Psoas muscle (tissue), 7 donors: ENCODE measurements at regions not wholly inside any gene's neighbourhood (a gene's known extent, or its start where the extent isn't known, plus 50 kb on each side); places are given as distances from the start of the nearest gene placed in this dataset.
"Not testable (repeated sequence)": the region's sequence is repeated elsewhere in the genome, so short reads cannot be mapped to it uniquely, and the experiment has no call there.

Source experiments
- ATAC-seq, 4 donors: fragments of 200-7000 bp; cut with Tn5 transposase; one replicate each; pipeline ENCODE4 v1.9.1; 2020; ENCODE audit warnings: moderate library complexity in 3 of 4, mild to moderate bottlenecking in 2 of 4
- DNase-seq, 2 donors: peaks; one replicate each; pipeline ENCODE4 v3.0.0-alpha.2; 2020
- H3K27ac ChIP-seq: fragments of 200-600 bp; one replicate; pipeline ENCODE4 v1.8.0; 2022
- H3K27me3 ChIP-seq, 3 donors: fragments of 200-600 bp in 1 of 3; one replicate each; pipeline versions ENCODE4 v1.6.1 to v1.8.0; 2013 to 2022; ENCODE audit warnings: low read length in 2 of 3, mild to moderate bottlenecking in 2 of 3, moderate library complexity in 1 of 3; ENCODE audit not compliant: insufficient read depth in 3 of 3
- H3K36me3 ChIP-seq, 2 donors: fragments of 200-600 bp in 1 of 2; one replicate each; pipeline versions ENCODE4 v1.6.1 to v1.8.0; 2013 to 2022; ENCODE audit warnings: low read depth in 1 of 2, mild to moderate bottlenecking in 1 of 2, moderate library complexity in 1 of 2; ENCODE audit not compliant: insufficient read depth in 1 of 2
- H3K4me1 ChIP-seq: fragments of 200-600 bp; one replicate; pipeline ENCODE4 v1.8.0; 2022
- H3K4me3 ChIP-seq: fragments of 200-600 bp; one replicate; pipeline ENCODE4 v1.8.0; 2022; ENCODE audit warnings: mild to moderate bottlenecking
- H3K9me3 ChIP-seq: fragments of 200-600 bp; one replicate; pipeline ENCODE4 v1.8.0; 2022
- WGBS, 3 donors: extraction: QIAGEN DNeasy Blood & Tissue Kit; methylation state at CpG; one replicate each; pipeline versions ENCODE4 v1.1.6 to v1.1.7; 2013; 5-methylcytosine and 5-hydroxymethylcytosine counted together
- intact Hi-C, 2 donors: fragments of 100-400 bp; cut with DNase I; formaldehyde crosslinking; loops; one replicate each; pipeline versions ENCODE4 v1.11.0 to v1.14.2; 2022
- TF ChIP-seq, protein P1 (sequence below): fragments of 200-600 bp; IDR thresholded peaks from one replicate; pipeline ENCODE4 v1.8.0; 2022; ENCODE audit warnings: antibody characterized with exemption
- donor health status: healthy with polysubstance abuse.
- donor health status: DM: no; HTN: no; CAD: no; lungs with moderate emphysema.
- donor health status: Bipolar disorder and iron deficiency.
- donor health status: healthy.
- donor health status: DM: yes; HTN: yes; CAD: no.
- donor health status: DM: no; HTN: no; CAD: no.
- donor health status: DM: yes; HTN: yes; CAD: no.

DNA sequence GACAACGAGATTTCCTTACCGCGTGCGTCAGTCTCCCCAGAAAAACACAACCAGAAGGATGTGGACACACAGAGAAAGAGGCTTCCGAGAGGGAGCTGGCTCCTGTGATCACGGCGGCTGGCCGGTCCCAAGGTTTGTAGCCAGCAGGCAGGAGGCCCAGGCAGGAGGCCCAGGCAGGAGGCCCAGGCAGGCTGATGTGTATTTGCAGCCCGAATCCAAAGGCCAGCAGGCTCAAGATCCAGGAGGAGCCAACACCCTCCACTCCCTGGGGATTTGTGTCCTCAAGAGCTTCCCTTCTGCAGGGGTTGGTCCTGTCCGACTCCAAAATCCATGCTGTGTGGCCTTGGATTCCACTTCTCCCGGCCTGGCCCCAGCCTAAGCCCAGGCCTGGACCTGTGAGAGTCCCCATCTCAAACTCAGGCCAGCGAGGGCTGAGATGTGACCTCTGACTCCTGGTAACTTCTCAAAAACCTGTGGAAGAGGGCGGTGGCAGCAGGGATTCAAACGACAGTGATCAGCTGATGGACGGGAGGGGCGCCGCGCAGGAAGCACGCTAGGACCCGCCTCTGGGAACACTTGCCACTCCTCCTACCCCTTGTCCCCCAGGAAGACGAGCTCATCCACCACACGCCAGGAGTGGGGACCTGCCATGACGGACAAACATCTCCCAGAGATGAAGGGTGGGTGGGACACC lies 75.0 kb upstream of the PPP1R26 start:
- ATAC-seq (no peak), DNase-seq (peak in 1 of 2 donors; percentile 32)

DNA sequence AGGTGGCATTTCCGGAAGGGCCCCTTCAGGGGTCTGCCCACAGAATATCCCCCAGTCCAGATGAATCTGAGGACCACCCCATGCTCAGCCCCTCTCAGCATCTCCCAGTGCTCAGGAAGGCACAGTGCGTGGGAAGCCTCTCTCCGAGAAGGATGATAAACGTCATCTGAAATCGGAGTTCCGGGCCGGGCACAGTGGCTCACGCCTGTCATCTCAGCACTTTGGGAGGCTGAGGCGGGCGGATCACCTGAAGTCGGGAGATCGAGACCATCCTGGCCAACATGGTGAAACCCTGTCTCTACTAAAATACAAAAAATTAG lies 74.5 kb upstream of the PPP1R26 start:
- H3K27ac ChIP-seq, ATAC-seq, H3K4me1 ChIP-seq, H3K36me3 ChIP-seq, intact Hi-C loops, DNase-seq, H3K9me3 ChIP-seq, H3K4me3 ChIP-seq: not testable (repeated sequence)
- H3K27me3 ChIP-seq, result peaks cover 0 to 43% (median 16%) of the 10 kb centered on the region in 3 donors
- 83 to 91% (median 89%) methylated on average over 12 of the region's 12 CpGs for WGBS, 3 donors

More for the DNA sequence above, 75.0 kb upstream of the PPP1R26 start:
- H3K9me3 ChIP-seq, result peaks cover 4% of the 10 kb centered on the region
- H3K36me3 ChIP-seq, result no peaks in the 10 kb centered on the region
- H3K4me1 ChIP-seq, result no peaks in the 10 kb centered on the region
- no peak overlapping the region for H3K4me3 ChIP-seq
- no peak overlapping the region for H3K27ac ChIP-seq
- TF ChIP-seq, protein P1, sequence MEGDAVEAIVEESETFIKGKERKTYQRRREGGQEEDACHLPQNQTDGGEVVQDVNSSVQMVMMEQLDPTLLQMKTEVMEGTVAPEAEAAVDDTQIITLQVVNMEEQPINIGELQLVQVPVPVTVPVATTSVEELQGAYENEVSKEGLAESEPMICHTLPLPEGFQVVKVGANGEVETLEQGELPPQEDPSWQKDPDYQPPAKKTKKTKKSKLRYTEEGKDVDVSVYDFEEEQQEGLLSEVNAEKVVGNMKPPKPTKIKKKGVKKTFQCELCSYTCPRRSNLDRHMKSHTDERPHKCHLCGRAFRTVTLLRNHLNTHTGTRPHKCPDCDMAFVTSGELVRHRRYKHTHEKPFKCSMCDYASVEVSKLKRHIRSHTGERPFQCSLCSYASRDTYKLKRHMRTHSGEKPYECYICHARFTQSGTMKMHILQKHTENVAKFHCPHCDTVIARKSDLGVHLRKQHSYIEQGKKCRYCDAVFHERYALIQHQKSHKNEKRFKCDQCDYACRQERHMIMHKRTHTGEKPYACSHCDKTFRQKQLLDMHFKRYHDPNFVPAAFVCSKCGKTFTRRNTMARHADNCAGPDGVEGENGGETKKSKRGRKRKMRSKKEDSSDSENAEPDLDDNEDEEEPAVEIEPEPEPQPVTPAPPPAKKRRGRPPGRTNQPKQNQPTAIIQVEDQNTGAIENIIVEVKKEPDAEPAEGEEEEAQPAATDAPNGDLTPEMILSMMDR, result no peak
- 58 to 73% (median 67%) methylated on average over 23 of the region's 23 CpGs for WGBS, 3 donors
- peaks cover 0 to 38% (median 11%) of the 10 kb centered on the region in 3 donors for H3K27me3 ChIP-seq
- intact Hi-C loops, result no loop called here

DNA sequence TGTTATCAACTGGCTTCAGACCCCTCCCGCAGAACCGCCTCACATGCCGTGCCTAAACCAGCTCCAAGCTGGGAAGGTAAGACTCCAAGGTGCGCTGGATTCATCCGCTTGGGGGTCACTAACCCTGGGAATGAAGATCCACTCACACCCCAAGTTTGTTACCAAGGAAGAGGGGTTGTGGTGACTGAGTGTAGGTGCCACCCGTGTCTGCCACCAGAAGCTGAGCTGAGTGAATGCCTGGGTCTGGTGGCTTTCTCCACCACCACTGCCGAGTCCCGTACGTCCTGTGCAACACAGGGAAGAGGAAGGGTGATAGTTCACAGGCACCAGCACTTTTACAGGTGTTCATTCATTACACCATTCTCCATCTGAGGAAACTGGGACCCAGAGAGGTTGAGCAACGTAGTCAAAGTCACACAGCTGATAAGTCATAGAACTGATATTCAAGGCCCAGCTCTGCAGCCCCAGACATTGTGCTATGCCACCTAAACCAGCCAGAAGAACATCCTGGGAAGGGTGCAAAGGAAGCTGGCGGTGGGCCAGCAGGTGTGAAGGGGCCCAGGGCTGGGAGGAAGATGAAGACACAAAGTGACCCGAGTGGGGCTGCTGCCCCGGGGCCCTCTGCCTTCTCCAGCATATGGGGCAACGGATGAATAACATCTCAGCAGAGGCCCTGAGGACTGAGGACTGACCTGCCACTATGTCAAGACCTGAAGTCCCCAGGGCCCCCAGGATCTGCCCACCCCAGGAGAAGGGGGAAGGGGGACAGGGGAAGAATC lies 70.9 kb upstream of the PPP1R26 start:
- DNase-seq (no peak), ATAC-seq (no peak)
- no peaks in the 10 kb centered on the region for H3K36me3 ChIP-seq
- H3K9me3 ChIP-seq, result peaks cover 4% of the 10 kb centered on the region
- no peak overlapping the region for H3K4me3 ChIP-seq
- H3K27me3 ChIP-seq, result peaks cover 0 to 39% (median 9%) of the 10 kb centered on the region in 3 donors
- no peaks in the 10 kb centered on the region for H3K4me1 ChIP-seq
- 78 to 83% (median 81%) methylated on average over 14 of the region's 14 CpGs for WGBS, 3 donors
- TF ChIP-seq, protein P1, result no peak
- no peak overlapping the region for H3K27ac ChIP-seq
- intact Hi-C loops, result no loop called here

DNA sequence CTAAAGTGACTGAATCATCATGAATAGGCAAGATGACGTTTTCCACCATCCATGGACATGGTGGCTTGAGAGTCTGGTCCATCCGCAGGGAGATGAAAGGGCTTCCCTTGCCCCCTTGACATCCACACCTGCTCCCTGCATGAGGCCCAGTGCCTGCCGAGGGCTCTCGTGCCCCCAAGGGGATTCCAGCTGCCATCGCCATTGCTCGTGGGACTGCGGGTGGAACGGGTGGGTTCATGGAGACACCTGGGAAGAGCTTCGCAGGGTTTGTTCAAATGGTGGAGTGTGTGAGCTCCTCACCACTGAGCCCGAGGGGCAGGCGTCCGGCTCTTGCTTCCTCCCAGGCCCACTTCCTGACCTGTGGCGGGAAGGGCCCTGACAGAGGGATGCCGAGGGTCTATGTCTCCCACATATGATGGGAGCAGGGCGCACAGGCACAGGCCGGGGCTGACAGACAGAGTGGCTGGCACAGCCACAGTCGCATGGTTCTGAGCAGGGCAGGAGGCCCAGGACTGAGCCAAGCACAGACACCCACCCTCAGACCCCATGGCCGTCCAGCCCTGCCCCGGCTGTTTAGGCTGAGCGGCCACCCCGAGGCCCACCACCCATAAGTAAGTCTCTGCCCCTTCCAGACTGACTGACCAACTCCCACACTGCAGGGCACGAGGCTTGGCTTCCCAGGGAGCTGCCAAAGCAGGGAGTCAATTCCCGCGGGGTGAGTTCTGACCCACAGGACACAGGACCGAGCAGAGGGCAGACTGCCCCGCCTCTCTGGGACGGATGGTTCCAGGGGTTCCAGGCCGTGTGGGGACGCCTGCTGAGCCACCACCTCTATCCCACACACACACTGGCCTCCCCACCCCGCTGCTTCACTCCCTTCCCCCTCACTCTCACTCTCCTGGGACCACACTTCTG lies 70.0 kb upstream of the PPP1R26 start:
- Histone ChIP-seq H3K27me3 (peaks cover 0 to 31% (median 9%) of the 10 kb centered on the region in 3 donors), H3K36me3 (no peaks in the 10 kb centered on the region), H3K9me3 (peaks cover 4% of the 10 kb centered on the region), H3K27ac (no peak overlapping the region), H3K4me3 (no peak overlapping the region), H3K4me1 (no peaks in the 10 kb centered on the region)
- no peak for ATAC-seq
- intact Hi-C loops, result loop anchor here in 1 of 2 donors (5.0 kb wide), 1 partner anchor 707 kb away; no protein-coding TSS in a partner anchor
- TF ChIP-seq, protein P1, result no peak
- WGBS, 3 donors, result 75 to 80% (median 78%) methylated on average over 30 of the region's 30 CpGs
- no peak for DNase-seq
